ENCODE measurements at regions not wholly inside any gene's neighbourhood (a gene's known extent, or its start where the extent isn't known, plus 50 kb on each side); places are given as distances from the start of the nearest gene placed in this dataset.

DNA sequence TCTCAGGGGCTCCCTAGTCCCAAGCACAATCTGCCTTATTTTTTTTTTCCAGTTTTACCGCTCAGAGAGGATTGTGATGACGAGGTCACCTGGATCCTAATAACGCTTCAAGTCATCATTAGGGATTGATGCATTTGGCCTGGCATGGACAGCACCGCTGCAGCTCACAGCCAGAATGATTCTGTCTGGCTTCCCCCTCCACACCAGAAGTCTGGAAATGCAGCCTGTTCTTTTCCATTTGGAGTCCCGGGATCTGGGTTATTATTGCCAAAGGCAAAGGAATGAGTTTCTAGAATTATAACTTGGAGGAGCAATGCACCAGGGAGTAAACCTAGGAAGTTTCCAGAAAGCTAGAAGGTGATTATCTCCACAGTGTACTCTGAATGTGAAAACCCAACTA, 81.1 kb upstream of the TAF1B start:
- no peak overlapping the region for H3K4me3 ChIP-seq
- DNase-seq (ENCODE audit: low spot score in 2 of 2), result no peak
- H3K27me3 ChIP-seq (ENCODE audit: low read depth), result no peaks in the 10 kb centered on the region; the same call in 1 of the 2 replicates
- no peaks in the 10 kb centered on the region; the same call in 1 of the 2 replicates for H3K4me1 ChIP-seq
- in situ Hi-C loops (cut with MboI; ENCODE audit: low sequenced_read_pairs), result no loop called here
- H3K9me3 ChIP-seq, result no peaks in the 10 kb centered on the region
- no peaks in the 10 kb centered on the region for H3K36me3 ChIP-seq (replicated peaks)

DNA sequence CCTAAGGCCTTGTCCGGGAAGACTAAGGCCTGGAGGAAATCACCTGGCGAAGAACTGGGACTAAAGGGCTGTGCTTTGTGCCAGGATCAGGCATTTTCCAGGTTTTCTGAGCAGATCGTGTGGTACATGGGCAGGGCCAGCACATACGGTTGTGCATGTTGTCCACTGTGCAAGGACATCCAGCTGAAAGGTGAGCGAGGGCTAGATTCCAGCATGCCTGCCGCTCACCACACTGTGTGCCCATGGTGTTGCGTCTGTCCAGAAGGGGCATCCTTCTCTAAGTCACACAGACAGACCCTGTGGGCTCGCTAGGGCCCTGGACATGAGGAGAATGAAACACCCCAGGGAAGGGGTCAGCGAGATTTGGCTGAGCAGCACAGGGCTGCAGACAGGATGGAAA, 80.3 kb upstream of the TAF1B start:
- Histone ChIP-seq H3K36me3 (replicated peaks) (no peaks in the 10 kb centered on the region), H3K4me3 (no peak overlapping the region), H3K9me3 (no peaks in the 10 kb centered on the region), H3K4me1 (no peaks in the 10 kb centered on the region; the same call in 1 of the 2 replicates), H3K27me3 (ENCODE audit: low read depth) (no peaks in the 10 kb centered on the region; the same call in 1 of the 2 replicates)
- in situ Hi-C loops (cut with MboI; ENCODE audit: low sequenced_read_pairs), result no loop called here
- DNase-seq (ENCODE audit: low spot score in 2 of 2), result no peak

DNA sequence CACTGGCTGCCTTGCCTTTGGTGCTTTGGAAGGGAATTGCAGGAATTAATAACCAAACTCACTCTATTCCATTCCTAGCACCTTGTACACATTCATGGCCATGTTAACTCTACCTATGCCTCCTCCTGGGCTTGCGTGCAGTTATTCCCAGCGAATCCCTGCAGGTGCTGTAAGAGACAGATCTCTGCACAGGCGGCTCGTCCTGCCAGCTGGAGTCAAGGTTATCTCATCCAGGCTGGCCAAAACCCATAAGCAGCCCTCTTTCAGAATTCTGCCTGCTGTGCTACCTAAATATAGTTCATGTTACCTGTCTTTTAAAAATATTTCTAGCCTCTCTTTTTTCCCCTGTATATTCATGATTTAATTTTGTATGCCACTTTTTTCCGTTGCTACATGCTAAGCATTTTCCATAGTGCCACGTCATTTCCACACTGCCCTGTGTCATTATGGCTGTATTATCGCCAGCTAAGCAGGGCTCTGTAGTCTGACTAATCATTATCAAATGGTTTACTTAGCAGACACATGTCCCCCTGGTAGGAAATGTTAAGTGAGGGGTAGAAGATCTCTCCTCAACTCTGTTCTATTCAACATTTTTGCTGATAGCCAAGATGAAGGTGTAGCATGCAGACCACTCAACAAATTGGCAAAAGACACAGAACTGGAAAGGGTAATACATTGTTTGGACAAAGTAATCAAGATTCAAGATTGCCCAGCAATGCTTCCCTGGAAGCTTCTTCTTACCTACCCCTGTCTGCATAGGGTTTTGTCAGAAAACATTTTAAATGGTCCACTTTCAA, 79.7 kb upstream of the TAF1B start:
- no peaks in the 10 kb centered on the region; the same call in 1 of the 2 replicates for H3K27me3 ChIP-seq (ENCODE audit: low read depth)
- no peak for DNase-seq (ENCODE audit: low spot score in 2 of 2)
- H3K4me3 ChIP-seq, result no peak overlapping the region
- no peaks in the 10 kb centered on the region; the same call in 1 of the 2 replicates for H3K4me1 ChIP-seq
- H3K36me3 ChIP-seq (replicated peaks), result no peaks in the 10 kb centered on the region
- in situ Hi-C loops (cut with MboI; ENCODE audit: low sequenced_read_pairs), result no loop called here
- H3K9me3 ChIP-seq, result no peaks in the 10 kb centered on the region

DNA sequence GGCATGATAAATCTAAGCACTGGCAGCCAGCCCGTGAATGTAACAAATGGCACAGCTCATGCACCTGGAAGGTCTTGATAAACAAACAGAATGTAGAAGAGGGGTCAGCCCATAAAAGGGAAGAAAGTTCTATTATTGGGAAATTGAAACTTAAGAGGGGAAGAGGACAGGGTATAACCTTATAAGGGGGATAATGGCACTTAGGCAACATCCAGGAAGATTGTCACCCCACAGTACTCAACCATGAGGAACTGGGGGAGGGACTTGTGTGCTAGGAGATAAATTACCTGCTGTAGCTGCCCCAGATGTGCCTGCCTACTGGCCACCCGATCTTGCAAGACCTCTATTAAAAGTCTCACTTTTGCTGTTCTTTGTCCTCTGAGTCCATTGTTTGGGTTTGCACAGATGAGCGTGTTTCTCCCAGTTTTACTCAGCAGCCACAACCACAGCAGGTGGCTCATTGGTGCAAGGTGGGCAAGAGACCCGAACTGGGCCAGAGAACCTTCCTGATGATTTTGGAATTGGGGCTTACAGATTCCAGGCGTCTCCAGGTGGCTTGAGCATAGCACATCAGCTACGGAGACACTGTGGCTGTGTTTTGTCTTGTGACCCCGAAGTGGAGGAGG, 79.0 kb upstream of the TAF1B start:
- no peak for DNase-seq (ENCODE audit: low spot score in 2 of 2)
- H3K4me3 ChIP-seq, result no peak overlapping the region
- no peaks in the 10 kb centered on the region; the same call in 1 of the 2 replicates for H3K4me1 ChIP-seq

DNA sequence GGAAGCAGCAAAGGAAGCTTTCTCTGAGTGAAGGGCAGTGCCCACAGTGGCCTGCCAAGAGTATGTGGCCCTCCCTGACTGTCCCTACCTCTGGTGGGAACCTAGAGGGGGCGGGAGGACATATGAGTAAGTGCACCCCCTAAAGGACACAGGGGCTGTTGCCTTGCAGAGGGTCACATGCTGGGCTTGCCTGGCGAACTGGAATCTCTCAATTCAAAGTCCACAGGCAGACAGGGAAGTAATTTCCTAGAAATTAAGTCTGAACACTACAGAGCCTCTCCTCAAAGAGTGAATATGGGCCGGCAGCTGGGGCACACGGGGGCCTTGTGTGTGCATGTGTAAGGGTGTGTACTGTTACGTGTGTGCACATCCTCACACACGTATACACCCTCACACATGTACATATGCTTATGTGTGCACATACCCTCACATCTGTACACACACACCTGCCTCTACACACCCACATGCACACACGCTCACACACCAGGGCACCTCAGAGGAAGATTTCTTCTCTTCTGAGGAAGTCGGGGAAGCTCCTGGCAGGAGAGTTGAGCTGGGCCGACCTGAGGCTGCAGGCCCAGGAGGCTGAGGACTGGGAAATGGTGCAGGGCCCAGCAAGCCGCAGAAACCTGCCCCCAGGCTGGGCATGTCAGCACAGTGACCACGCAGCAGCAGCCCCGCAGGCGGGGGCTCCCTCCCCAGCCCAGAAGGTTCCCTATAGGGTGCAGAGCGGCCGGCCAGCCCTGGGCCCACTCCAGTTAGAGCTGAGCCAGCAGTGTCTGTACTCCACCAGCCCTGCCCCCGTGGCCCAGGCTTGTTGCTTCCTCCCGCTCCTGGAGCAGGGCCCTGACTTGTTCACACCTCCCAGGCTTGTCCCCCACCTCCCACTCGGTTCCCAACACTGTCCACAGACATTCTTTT, 77.4 kb upstream of the TAF1B start:
- Histone ChIP-seq H3K36me3 (replicated peaks) (no peaks in the 10 kb centered on the region), H3K9me3 (no peaks in the 10 kb centered on the region), H3K4me3 (no peak overlapping the region), H3K4me1 (no peaks in the 10 kb centered on the region; the same call in none of the 2 replicates), H3K27me3 (ENCODE audit: low read depth) (no peaks in the 10 kb centered on the region; the same call in 1 of the 2 replicates)
- in situ Hi-C loops (cut with MboI; ENCODE audit: low sequenced_read_pairs), result no loop called here
- no peak for DNase-seq (ENCODE audit: low spot score in 2 of 2)

More for the DNA sequence above, 79.0 kb upstream of the TAF1B start:
- H3K27me3 ChIP-seq (ENCODE audit: low read depth), result no peaks in the 10 kb centered on the region; the same call in 1 of the 2 replicates
- no peaks in the 10 kb centered on the region for H3K9me3 ChIP-seq
- H3K36me3 ChIP-seq (replicated peaks), result no peaks in the 10 kb centered on the region
- in situ Hi-C loops (cut with MboI; ENCODE audit: low sequenced_read_pairs), result no loop called here

DNA sequence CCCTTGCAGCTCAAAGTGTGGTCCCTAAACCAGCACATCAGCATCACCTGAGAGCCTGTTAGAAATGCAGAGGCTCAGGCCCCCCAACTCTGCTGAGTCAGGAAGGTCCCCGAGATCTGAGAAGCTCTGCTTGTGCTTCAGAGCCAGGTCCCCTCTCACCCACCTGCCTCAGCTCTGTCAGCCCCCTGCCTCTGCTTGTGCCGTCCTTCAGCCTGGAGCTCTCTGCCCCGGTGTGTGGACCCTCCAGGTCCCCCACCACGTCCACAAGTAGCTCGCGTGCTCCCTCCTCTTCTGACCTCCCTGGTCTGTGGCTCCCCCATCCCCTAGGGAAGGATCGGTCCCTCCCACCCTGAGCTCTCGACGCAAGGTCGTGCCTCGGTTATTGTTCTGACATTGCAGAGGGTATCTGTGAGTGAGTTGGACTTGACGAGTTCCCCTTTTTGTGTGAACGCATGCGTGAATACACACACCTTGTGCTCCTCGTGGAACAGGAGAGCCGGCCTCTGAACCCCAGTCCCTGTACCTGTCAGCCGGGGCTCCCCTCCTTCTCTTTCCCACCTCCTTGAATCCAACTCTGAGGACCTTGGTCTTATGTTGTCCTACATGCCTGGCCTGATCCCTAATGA, 75.5 kb upstream of the TAF1B start:
- DNase-seq (ENCODE audit: low spot score in 2 of 2), result no peak
- in situ Hi-C loops (cut with MboI; ENCODE audit: low sequenced_read_pairs), result no loop called here
- no peak overlapping the region for H3K4me3 ChIP-seq

DNA sequence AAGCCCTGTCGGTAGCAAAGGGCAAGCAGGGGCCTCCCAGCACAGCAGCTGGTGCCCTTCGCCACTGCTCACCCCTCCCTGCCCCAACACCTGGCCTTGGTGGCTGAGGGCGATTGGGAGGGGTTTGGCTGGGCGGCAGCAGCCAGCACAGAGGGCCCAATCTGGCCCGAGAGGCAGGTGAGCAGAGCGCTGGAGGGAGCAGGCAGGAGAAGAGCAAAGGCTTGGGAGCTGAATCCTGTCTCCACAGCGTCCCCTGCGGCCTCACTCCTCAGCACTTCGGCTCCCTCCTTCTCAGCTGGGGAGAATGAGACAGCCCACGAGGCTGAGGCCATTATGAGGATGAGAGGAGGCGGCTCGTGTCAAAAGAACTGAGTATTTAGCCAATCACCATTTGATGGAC, 74.9 kb upstream of the TAF1B start:
- Histone ChIP-seq H3K9me3 (no peaks in the 10 kb centered on the region), H3K4me3 (no peak overlapping the region), H3K4me1 (no peaks in the 10 kb centered on the region; the same call in none of the 2 replicates), H3K27me3 (ENCODE audit: low read depth) (no peaks in the 10 kb centered on the region; the same call in 1 of the 2 replicates), H3K36me3 (replicated peaks) (no peaks in the 10 kb centered on the region)
- in situ Hi-C loops (cut with MboI; ENCODE audit: low sequenced_read_pairs), result no loop called here
- no peak for DNase-seq (ENCODE audit: low spot score in 2 of 2)

More for the DNA sequence above, 75.5 kb upstream of the TAF1B start:
- no peaks in the 10 kb centered on the region; the same call in 1 of the 2 replicates for H3K27me3 ChIP-seq (ENCODE audit: low read depth)
- H3K36me3 ChIP-seq (replicated peaks), result no peaks in the 10 kb centered on the region
- no peaks in the 10 kb centered on the region; the same call in none of the 2 replicates for H3K4me1 ChIP-seq
- H3K9me3 ChIP-seq, result no peaks in the 10 kb centered on the region

DNA sequence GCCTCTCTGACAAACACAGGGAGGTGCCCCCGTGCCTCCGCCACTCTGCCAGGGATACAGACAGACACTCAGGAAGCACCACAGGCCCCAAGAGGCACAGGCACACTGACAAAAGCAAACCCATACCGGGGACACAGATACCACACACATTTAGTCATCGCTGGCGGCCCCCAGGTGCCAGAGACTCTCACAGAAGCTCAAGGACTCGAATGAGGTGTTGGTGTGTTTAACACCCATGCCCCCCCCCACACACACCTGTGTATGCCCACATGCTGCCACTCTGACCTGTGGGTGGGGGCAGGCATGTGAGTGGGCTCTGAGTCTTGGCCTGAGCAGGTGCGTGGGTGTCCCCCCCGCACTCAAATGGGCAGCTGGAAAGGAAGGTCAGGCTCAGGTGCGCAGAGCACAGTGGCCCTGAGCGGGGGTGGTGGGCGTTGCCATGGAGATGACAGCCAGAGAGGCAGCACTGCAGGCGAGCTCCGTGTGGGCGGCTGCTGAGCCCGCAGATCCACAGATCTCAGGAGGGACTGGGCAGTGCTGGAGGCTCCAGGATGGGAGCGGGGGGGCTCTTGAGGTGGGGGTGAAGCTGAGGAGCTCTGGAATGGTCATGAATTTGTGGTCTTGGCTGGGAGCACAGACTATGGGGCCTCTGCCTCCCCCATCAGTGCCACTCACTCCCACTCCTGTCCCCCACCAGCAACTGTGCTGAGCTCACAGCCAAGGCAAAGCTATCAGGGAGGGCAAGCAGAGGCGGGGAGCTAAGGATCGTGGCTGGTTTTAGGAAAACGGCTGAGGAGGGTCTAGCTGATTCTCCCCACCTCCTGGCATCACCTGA, 73.9 kb upstream of the TAF1B start:
- in situ Hi-C loops (cut with MboI; ENCODE audit: low sequenced_read_pairs), result no loop called here
- DNase-seq (ENCODE audit: low spot score in 2 of 2), result peak in 1 of 2 experiments; percentile 45
- no peaks in the 10 kb centered on the region for H3K36me3 ChIP-seq (replicated peaks)
- H3K9me3 ChIP-seq, result no peaks in the 10 kb centered on the region
- H3K27me3 ChIP-seq (ENCODE audit: low read depth), result no peaks in the 10 kb centered on the region; the same call in 1 of the 2 replicates
- H3K4me1 ChIP-seq, result no peaks in the 10 kb centered on the region; the same call in 1 of the 2 replicates
- no peak overlapping the region for H3K4me3 ChIP-seq

DNA sequence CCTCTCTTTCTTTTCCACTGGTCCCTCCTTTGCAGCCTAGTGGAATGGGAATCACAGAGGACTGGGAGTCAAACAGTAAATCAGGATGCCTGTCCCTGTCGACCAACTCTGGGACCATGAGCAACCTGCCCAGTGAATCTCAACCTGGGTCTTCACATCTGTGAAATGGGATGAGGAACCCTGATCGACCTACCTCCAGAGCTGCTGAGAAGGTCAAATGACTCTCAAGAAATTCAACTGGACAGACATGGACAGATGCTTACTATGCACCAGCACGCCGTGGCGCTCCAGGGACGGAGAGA, 73.3 kb upstream of the TAF1B start:
- H3K36me3 ChIP-seq (replicated peaks), result no peaks in the 10 kb centered on the region
- H3K27me3 ChIP-seq (ENCODE audit: low read depth), result no peaks in the 10 kb centered on the region
- H3K4me1 ChIP-seq, result no peaks in the 10 kb centered on the region; the same call in 1 of the 2 replicates
- no peak for DNase-seq (ENCODE audit: low spot score in 2 of 2)
- no peak overlapping the region for H3K4me3 ChIP-seq
- in situ Hi-C loops (cut with MboI; ENCODE audit: low sequenced_read_pairs), result no loop called here
- no peaks in the 10 kb centered on the region for H3K9me3 ChIP-seq

DNA sequence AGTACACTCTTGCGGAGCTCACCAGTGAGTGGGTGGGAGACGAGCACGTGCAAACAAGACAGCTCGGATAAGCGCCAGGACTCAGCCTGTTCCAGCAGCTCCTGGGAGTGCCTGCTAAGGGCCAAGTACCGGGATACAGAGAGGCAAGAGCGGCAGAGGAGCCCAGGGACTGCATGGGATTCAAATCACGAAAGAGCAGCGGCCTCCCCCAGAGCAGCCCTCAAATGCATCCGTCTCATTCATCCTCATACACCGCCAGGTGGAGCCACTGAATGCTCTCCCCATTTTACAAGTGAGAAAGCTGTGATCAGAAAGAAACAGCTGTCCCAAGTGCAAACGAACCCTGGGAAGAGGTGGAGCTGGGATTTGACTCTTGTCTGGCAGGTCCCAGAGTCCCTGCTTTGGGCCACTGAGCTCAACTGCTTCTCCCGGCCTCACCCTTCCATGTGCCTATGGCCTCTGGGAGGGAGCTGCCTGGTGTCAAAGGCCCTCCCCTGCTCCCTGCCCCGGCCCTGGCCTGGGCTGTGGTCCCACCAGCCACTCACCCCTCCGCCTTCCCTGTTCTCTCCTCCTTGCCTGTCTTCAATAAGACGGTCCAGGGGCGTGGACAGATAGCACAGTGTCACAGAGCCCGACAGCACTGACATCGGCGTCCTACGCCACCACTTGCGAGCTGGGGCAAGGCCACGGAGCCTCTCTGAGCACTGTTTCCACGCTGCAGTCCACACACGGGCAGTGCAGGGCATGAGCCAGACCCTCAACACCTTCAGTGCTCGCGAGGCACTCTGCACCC, 72.8 kb upstream of the TAF1B start:
- in situ Hi-C loops (cut with MboI; ENCODE audit: low sequenced_read_pairs), result no loop called here
- no peaks in the 10 kb centered on the region for H3K36me3 ChIP-seq (replicated peaks)
- H3K27me3 ChIP-seq (ENCODE audit: low read depth), result no peaks in the 10 kb centered on the region
- peak; percentile 66 to 83 for DNase-seq (ENCODE audit: low spot score in 2 of 2)
- H3K9me3 ChIP-seq, result no peaks in the 10 kb centered on the region
- no peaks in the 10 kb centered on the region; the same call in 1 of the 2 replicates for H3K4me1 ChIP-seq
- no peak overlapping the region for H3K4me3 ChIP-seq

DNA sequence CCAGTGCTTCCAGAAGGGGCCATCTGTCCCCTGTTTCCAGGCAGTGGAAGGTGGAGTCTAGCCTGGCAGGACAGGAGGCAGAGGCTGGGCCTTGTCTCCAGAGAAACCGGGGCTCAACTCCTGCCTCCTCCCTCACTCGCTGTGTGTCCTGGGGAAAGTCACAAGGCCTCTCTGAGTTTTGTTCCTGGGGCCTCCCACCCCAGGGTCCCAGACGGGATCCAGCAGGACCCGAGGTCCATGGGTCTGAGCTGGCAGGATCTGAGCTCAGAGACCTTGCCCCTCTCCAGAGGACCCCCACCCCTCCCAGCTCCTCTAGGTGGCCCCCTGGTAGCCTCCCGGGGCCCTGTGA, 72.2 kb upstream of the TAF1B start:
- Histone ChIP-seq H3K4me1 (no peaks in the 10 kb centered on the region; the same call in 1 of the 2 replicates), H3K27me3 (ENCODE audit: low read depth) (no peaks in the 10 kb centered on the region), H3K4me3 (no peak overlapping the region), H3K9me3 (no peaks in the 10 kb centered on the region), H3K36me3 (replicated peaks) (no peaks in the 10 kb centered on the region)
- no peak for DNase-seq (ENCODE audit: low spot score in 2 of 2)
- in situ Hi-C loops (cut with MboI; ENCODE audit: low sequenced_read_pairs), result no loop called here

DNA sequence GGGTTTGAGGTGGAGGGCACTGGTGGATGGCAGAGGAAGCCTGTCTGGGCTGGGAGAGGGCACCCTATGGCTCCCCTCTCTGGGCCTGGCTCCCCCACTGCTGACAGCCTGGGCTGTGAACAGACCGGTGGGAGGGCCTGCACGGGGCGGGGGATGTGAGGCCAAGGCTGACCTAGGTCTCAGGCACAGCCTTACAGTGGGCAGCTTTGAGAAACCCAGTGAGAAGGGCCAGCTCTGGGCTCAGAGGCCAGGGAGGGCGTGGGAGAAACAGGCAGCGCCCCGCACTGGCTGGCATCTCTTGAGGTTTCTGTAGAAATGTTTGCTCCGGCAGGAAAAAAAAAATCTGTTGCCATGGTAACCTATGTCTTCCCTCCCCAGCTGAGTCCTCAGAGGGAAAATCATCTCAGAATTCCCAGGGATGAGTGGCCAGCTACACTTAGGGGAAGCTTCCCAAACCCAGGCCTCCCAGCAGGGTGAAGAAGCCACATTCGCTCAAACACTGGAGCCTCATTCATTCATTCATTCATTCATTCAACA, 71.7 kb upstream of the TAF1B start:
- peak; percentile 12 to 36 for DNase-seq (ENCODE audit: low spot score in 2 of 2)
- Histone ChIP-seq H3K9me3 (no peaks in the 10 kb centered on the region), H3K27me3 (ENCODE audit: low read depth) (no peaks in the 10 kb centered on the region), H3K36me3 (replicated peaks) (no peaks in the 10 kb centered on the region), H3K4me1 (no peaks in the 10 kb centered on the region; the same call in 1 of the 2 replicates), H3K4me3 (no peak overlapping the region)
- in situ Hi-C loops (cut with MboI; ENCODE audit: low sequenced_read_pairs), result no loop called here

Data from HAP-1 (cell line).